Stomach smooth muscle (tissue), 2 donors: ENCODE measurements at regions not wholly inside any gene's neighbourhood (a gene's known extent, or its start where the extent isn't known, plus 50 kb on each side); places are given as distances from the start of the nearest gene placed in this dataset.
"Not testable (repeated sequence)": the region's sequence is repeated elsewhere in the genome, so short reads cannot be mapped to it uniquely, and the experiment has no call there.

Experiments
- H3K27ac ChIP-seq: one replicate; pipeline ENCODE4 v1.7.0; 2013; ENCODE audit warnings: mild to moderate bottlenecking, low read length, inconsistent platforms
- H3K27me3 ChIP-seq, 2 donors: one replicate each; pipeline ENCODE4 v1.7.0; 2013; ENCODE audit warnings: low read length in 2 of 2; ENCODE audit not compliant: insufficient read depth in 2 of 2, control insufficient read depth in 1 of 2
- H3K36me3 ChIP-seq, 2 donors: one replicate each; pipeline ENCODE4 v1.7.0; 2013; ENCODE audit warnings: low read length in 2 of 2; ENCODE audit not compliant: control insufficient read depth in 2 of 2, insufficient read depth in 2 of 2
- H3K4me1 ChIP-seq: one replicate; pipeline ENCODE4 v1.7.0; 2013; ENCODE audit warnings: low read length; ENCODE audit not compliant: control insufficient read depth, insufficient read depth
- H3K4me3 ChIP-seq, 2 donors: one replicate each; pipeline ENCODE4 v1.7.0; 2013; ENCODE audit warnings: low read length in 2 of 2
- H3K9ac ChIP-seq, 2 donors: one replicate each; pipeline ENCODE4 v1.7.0; 2013; ENCODE audit warnings: low read length in 2 of 2, mild to moderate bottlenecking in 1 of 2
- H3K9me3 ChIP-seq, 2 donors: one replicate each; pipeline ENCODE4 v1.7.0; 2013; ENCODE audit warnings: low read length in 2 of 2; ENCODE audit not compliant: control insufficient read depth in 2 of 2
- donor health status: healthy.
- donor health status: Pancreatic carcinoma.

DNA sequence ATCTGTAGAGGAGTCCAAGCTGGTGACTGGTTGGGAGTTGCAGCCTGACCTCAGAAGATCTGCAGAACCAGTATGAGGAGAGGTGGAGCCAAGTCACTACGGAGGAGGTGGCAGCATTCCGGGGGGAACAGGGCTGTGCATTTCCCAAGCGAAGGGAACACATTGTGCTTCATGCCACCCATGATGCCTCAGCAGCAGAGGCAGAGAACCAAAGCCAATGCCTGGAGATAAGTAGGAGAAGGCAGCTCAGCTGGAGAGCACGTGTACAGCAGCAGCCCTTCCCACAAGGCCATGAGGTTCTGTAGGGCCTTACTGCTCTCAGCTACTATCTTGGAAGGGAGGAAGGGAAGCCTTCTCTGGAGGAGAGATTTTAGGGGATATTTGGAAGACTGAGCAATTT, 67.2 kb upstream of the LRPPRC start:
- Histone ChIP-seq H3K36me3 (no peaks in the 10 kb centered on the region), H3K4me1 (no peaks in the 10 kb centered on the region), H3K9me3 (no peaks in the 10 kb centered on the region), H3K27ac (no peak overlapping the region), H3K27me3 (no peaks in the 10 kb centered on the region), H3K9ac (no peak overlapping the region), H3K4me3 (no peak overlapping the region)

DNA sequence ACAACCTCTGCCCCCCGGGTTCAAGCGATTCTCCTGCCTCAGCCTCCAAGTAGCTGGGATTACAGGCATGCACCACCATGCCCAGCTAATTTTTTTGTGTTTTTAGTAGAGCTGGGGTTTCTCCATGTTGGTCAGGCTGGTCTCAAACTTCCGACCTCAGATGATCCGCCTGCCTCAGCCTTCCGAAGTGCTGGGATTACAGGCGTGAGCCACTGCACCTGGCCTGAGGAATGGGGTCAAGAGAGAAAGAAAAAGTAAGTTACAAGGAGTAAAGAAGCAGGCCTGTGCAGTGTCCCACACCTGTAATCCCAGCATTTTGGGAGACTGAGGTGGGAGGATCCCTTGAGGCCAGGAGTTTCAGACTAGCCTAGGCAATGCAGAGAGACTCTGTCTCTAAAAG, 68.5 kb upstream of the LRPPRC start:
- not testable (repeated sequence) for H3K27ac ChIP-seq, H3K9ac ChIP-seq, H3K4me3 ChIP-seq, H3K36me3 ChIP-seq, H3K4me1 ChIP-seq, H3K27me3 ChIP-seq, H3K9me3 ChIP-seq

DNA sequence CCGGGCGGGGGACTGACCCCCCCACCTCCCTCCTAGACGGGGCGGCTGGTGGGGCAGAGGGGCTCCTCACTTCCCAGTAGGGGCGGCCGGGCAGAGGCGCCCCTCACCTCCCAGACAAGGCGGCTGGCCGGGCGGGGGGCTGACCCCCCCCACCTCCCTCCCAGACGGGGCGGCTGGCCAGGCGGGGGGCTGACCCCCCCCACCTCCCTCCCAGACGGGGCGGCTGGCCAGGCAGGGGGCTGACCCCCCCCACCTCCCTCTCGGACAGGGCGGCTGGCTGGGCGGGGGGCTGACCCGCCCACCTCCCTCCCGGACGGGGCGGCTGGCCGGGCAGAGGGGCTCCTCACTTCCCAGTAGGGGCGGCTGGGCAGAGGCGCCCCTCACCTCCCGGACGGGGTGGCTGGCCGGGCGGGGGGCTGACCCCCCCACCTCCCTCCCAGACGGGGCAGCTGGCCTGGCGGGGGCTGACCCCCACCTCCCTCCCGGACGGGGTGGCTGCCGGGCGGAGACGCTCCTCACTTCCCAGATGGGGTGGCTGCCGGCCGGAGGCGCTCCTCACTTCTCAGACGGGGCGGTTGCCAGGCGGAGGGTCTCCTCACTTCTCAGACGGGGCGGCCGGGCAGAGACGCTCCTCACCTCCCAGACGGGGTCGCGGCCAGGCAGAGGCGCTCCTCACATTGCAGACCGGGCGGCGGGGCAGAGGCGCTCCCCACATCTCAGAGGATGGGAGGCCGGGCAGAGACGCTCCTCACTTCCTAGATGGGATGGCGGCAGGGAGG, 71.4 kb upstream of the LRPPRC start:
- not testable (repeated sequence) for H3K36me3 ChIP-seq, H3K27me3 ChIP-seq, H3K9me3 ChIP-seq, H3K27ac ChIP-seq, H3K4me3 ChIP-seq, H3K4me1 ChIP-seq, H3K9ac ChIP-seq

DNA sequence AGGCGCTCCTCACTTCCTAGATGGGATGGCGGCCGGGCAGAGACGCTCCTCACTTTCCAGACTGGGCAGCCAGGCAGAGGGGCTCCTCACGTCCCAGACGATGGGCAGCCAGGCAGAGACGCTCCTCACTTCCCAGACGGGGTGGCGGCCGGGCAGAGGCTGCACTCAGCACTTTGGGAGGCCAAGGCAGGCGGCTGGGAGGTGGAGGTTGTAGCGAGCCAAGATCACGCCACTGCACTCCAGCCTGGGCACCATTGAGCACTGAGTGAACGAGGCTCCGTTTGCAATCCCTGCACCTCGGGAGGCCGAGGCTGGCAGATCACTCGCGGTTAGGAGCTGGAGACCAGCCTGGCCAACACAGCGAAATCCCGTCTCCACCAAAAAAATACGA, 72.0 kb upstream of the LRPPRC start:
- not testable (repeated sequence) for H3K36me3 ChIP-seq, H3K27ac ChIP-seq, H3K27me3 ChIP-seq, H3K4me1 ChIP-seq, H3K9ac ChIP-seq, H3K9me3 ChIP-seq, H3K4me3 ChIP-seq

DNA sequence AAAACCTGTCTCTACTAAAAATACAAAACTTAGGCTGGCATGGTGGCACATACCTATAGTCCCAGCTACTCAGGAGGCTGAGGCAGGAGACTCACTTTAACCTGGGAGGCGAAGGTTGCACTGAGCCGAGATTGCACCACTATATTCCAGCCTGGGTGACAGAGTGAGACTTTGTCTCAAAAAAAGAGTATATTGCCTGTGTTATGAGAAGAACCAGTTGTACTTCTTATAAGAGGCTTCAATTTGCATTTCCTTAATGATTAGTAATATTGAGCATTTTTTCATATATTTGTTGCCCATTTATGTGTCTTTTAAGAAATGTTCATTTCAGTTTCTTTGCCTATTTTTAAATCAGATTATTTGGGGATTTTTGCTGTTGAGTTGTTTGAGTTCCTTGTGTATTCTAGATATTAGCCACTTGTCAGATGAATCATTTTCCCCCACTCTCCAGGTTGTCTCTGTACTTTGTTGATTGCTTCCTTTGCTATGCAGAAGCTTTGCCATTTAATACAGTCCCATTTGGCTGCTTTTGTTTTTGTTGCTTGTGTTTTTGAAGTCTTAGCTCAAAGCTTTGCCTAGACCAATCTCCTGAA, 75.8 kb upstream of the LRPPRC start:
- no peaks in the 10 kb centered on the region for H3K27me3 ChIP-seq
- H3K4me1 ChIP-seq: no peaks in the 10 kb centered on the region
- no peak overlapping the region for H3K4me3 ChIP-seq
- no peaks in the 10 kb centered on the region for H3K36me3 ChIP-seq
- no peak overlapping the region for H3K27ac ChIP-seq
- no peak overlapping the region for H3K9ac ChIP-seq
- no peaks in the 10 kb centered on the region for H3K9me3 ChIP-seq

DNA sequence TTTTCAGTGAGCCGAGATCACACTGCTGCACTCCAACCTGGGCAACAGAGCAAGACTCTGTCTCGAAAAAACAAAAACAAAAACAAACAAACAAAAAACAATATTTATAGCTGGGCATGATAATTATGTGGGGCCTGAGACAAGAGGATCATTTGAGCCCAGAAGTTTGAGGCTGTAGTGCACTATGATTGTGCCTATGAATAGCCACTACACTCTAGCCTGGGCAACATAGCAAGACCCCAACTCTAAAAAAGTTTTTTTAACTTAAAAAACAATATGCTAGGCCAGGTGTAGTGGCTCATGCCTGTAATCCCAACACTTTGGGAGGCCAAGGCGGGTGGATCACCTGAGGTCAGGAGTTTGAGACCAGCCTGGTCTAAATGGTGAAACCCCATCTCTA, 77.9 kb upstream of the LRPPRC start:
- not testable (repeated sequence) for H3K36me3 ChIP-seq, H3K4me3 ChIP-seq, H3K9ac ChIP-seq, H3K9me3 ChIP-seq, H3K4me1 ChIP-seq, H3K27me3 ChIP-seq, H3K27ac ChIP-seq

DNA sequence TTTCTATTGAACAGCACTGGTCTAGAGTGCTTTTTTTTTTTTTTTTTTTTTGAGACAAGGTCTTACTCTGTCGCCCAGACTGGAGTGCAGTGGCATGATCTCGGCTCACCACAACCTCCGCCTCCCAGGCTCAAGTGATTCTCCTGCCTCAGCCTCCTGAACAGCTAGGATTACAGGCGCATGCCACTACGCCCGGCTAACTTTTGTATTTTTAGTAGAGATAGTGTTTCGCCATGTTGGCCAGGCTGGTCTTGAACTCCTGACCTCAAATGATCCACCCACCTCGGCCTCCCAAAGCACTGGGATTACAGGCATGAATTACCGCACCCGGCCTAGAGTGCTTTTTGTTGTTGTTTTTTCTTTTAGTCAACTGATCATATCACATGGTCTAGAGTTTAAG, 79.0 kb upstream of the LRPPRC start:
- not testable (repeated sequence) for H3K27me3 ChIP-seq, H3K9ac ChIP-seq, H3K27ac ChIP-seq, H3K9me3 ChIP-seq, H3K4me3 ChIP-seq, H3K4me1 ChIP-seq, H3K36me3 ChIP-seq

DNA sequence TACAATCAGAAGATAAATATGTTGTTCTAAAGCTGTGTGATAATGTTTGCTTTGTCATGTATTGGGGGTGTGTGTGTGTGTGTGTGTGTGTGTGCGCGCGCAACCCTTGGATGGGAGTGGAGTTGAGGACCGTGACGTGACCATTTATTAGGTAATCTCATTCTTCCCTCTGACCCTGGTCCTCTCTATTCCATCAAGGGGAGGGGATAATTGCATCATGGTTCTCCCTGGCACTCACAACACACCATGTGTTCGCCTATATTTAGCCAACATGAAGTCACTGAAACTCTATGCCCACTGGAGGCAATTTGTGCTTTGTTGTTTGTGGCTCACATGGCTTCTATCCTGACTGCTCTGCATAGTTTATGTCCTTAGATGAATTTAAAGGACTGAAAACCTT, 79.8 kb upstream of the LRPPRC start:
- Histone ChIP-seq H3K27me3 (no peaks in the 10 kb centered on the region), H3K4me3 (no peak overlapping the region), H3K27ac (no peak overlapping the region), H3K4me1 (no peaks in the 10 kb centered on the region), H3K36me3 (no peaks in the 10 kb centered on the region), H3K9ac (no peak overlapping the region), H3K9me3 (no peaks in the 10 kb centered on the region)

DNA sequence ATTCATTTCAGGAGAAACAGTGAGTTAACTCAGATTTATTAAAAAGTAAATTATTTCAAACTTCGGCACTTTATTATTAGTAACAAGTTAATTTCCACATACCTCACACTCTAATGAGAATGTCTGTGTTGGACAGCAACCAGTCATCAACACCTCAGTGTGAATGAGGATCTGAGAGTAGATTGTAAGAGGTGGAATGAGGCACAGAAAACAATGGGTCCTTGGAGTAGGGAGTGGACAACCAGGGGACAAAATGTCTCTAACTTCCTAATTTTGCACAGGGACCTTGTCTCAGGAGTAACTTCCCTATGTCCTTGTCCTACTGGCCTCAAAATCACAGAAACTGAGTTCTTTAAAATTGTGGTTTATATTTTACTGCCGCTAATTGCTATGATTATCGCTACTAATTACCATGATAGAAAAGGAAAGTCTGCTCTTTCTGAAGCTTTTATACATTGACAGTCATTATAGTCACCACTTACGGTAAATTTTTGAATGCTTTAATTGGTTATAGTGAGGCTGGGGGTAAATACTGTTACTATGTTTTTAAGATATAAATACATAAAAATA, 82.2 kb upstream of the LRPPRC start:
- H3K36me3 ChIP-seq: no peaks in the 10 kb centered on the region
- no peak overlapping the region for H3K27ac ChIP-seq
- no peaks in the 10 kb centered on the region for H3K27me3 ChIP-seq
- H3K9me3 ChIP-seq: no peaks in the 10 kb centered on the region
- H3K4me1 ChIP-seq: no peaks in the 10 kb centered on the region
- H3K9ac ChIP-seq: no peak overlapping the region
- H3K4me3 ChIP-seq: no peak overlapping the region

DNA sequence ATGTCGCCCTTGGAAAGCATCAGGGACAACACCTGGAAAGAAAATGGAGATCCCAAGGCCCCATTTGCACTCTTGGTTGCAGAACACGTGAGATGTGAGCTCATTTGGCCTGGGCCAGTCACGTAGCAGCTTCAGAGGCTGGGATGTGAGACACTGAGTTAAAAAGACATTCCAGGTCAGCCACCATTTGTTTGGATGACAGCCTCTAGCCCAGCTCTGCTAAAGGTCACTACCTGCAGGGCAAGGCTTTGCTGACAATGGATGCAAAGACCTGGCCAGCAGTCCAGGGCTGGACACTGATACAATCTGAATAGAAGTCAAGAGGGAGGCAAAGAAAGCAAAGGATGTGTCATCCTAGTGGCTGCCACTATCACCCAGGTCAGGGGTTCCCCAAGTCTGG, 83.9 kb upstream of the LRPPRC start:
- Histone ChIP-seq H3K27me3 (no peaks in the 10 kb centered on the region), H3K4me3 (no peak overlapping the region), H3K9me3 (no peaks in the 10 kb centered on the region), H3K9ac (no peak overlapping the region), H3K4me1 (no peaks in the 10 kb centered on the region), H3K27ac (no peak overlapping the region), H3K36me3 (no peaks in the 10 kb centered on the region)

DNA sequence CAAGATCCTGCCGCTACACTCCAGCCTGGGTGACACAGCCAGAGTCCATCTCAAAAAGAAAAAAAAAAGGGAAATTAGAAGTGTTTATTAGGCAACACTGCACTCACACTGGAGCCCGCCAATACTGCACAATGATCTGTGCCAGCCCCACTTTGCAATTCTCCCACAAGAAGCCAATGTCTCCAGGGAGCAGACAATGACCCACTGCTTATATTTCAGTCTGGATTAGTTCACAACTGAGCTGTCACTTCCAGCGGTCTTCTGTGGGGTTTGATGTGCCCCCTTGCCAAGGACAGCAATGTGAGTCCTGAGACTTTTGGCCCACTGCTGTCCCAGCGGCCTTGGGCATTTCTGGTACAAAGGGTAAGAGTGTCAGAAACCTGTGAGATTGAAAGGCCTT, 85.6 kb upstream of the PPM1B start:
- H3K27ac ChIP-seq: no peak overlapping the region
- H3K27me3 ChIP-seq: no peaks in the 10 kb centered on the region
- no peak overlapping the region for H3K9ac ChIP-seq

More for the DNA sequence above, 85.6 kb upstream of the PPM1B start:
- Histone ChIP-seq H3K9me3 (no peaks in the 10 kb centered on the region), H3K36me3 (no peaks in the 10 kb centered on the region), H3K4me3 (no peak overlapping the region), H3K4me1 (peaks cover 13% of the 10 kb centered on the region)
